ENCODE measurements at regions not wholly inside any gene's neighbourhood (a gene's known extent, or its start where the extent isn't known, plus 50 kb on each side); places are given as distances from the start of the nearest gene placed in this dataset.

GRCh38 chr16:85420501-85421337, 192.4 kb upstream of the GSE1 start (continued):
- TF ChIP-seq, protein P1, sequence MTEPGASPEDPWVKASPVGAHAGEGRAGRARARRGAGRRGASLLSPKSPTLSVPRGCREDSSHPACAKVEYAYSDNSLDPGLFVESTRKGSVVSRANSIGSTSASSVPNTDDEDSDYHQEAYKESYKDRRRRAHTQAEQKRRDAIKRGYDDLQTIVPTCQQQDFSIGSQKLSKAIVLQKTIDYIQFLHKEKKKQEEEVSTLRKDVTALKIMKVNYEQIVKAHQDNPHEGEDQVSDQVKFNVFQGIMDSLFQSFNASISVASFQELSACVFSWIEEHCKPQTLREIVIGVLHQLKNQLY (CRISPR knock-in tag; IDR thresholded peaks at IDR 0.05), result peak; percentile 55
- TF ChIP-seq BCL3 (CRISPR knock-in tag; IDR thresholded peaks at IDR 0.05) (peak; percentile 75; the same call in 1 of the 2 replicates), NBN (conservative IDR thresholded peaks at IDR 0.05) (no peak), REL (CRISPR knock-in tag; conservative IDR thresholded peaks at IDR 0.05) (no peak), ADNP (CRISPR knock-in tag; IDR thresholded peaks at IDR 0.05) (peak; percentile 99), RNF2 (conservative IDR thresholded peaks at IDR 0.05; ENCODE audit: low read depth) (peak; percentile 79), ZSCAN9 (CRISPR knock-in tag; IDR thresholded peaks at IDR 0.05; ENCODE audit: borderline replicate concordance) (peak; percentile 51; the same call in 1 of the 2 replicates), SOX13 (IDR thresholded peaks at IDR 0.05) (no peak), SOX13 (CRISPR knock-in tag; conservative IDR thresholded peaks at IDR 0.05 in 1 of 2, IDR thresholded peaks at IDR 0.05 in 1 of 2) (peak in 1 of 2 experiments; percentile 53; a peak in 2 of 4 replicates), ZNF414 (CRISPR knock-in tag; IDR thresholded peaks at IDR 0.05) (peak; percentile 49; the same call in 1 of the 2 replicates), TGIF2 (CRISPR knock-in tag; IDR thresholded peaks at IDR 0.05) (no peak), PPARG (CRISPR knock-in tag; conservative IDR thresholded peaks at IDR 0.05) (peak; percentile 73; the same call in 1 of the 2 replicates), ZBTB1 (CRISPR knock-in tag; IDR thresholded peaks at IDR 0.05; ENCODE audit: borderline replicate concordance) (no peak), ARID3A (IDR thresholded peaks at IDR 0.05; ENCODE audit: low read depth, low read length) (peak; percentile 38; the same call in 1 of the 2 replicates), ZFAT (CRISPR knock-in tag; conservative IDR thresholded peaks at IDR 0.05) (no peak), SMAD1 (CRISPR knock-in tag; IDR thresholded peaks at IDR 0.05; ENCODE audit: borderline replicate concordance, low read depth) (peak; percentile 99), ZFP91 (CRISPR knock-in tag; IDR thresholded peaks at IDR 0.05; ENCODE audit: borderline replicate concordance) (peak; percentile 91)
- TF ChIP-seq, protein P2, sequence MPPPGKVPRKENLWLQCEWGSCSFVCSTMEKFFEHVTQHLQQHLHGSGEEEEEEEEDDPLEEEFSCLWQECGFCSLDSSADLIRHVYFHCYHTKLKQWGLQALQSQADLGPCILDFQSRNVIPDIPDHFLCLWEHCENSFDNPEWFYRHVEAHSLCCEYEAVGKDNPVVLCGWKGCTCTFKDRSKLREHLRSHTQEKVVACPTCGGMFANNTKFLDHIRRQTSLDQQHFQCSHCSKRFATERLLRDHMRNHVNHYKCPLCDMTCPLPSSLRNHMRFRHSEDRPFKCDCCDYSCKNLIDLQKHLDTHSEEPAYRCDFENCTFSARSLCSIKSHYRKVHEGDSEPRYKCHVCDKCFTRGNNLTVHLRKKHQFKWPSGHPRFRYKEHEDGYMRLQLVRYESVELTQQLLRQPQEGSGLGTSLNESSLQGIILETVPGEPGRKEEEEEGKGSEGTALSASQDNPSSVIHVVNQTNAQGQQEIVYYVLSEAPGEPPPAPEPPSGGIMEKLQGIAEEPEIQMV (CRISPR knock-in tag; IDR thresholded peaks at IDR 0.05; ENCODE audit: low read depth), result no peak; the same call in 1 of the 2 replicates
- TF ChIP-seq, protein P3, sequence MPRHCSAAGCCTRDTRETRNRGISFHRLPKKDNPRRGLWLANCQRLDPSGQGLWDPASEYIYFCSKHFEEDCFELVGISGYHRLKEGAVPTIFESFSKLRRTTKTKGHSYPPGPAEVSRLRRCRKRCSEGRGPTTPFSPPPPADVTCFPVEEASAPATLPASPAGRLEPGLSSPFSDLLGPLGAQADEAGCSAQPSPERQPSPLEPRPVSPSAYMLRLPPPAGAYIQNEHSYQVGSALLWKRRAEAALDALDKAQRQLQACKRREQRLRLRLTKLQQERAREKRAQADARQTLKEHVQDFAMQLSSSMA (CRISPR knock-in tag; IDR thresholded peaks at IDR 0.05), result peak; percentile 77; the same call in 1 of the 2 replicates
